ENCODE measurements at regions not wholly inside any gene's neighbourhood (a gene's known extent, or its start where the extent isn't known, plus 50 kb on each side); places are given as distances from the start of the nearest gene placed in this dataset.

DNA sequence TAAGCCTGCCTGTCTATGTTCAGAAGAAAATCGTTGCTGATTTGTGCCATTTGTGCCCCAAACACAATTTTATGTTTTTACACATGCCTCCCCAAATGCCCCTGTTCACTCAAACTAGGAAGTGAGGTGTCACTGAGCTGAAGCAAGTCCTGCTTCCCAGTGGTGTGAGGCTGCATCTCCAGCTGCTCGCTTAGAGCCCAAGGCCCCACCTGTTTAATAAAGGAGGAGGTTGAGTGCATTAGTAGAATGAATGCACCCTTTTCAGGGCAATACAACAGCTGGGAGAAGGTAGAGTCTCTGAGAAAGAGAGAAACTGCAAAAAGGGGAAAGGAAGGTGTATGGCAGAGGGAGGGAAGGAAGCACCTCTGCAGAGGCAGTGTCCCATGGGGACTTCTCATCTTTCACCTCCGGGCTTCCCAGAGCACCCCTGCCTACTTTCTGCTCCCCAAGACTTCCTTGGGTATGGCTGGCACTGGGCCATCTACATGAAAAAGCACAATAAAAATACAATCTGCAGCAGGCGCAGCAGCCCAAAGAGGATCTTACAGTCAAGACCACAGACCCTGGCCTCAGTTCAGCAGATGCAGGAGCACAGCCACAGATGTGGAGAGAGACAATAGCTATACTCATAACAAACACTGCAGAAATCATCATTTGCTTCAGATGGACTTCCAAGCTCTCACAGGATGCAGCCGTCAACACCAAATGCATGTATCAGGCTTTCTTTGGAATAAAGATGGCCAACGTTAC lies 165.9 kb downstream of the POLR2M start:
- Histone ChIP-seq H3K79me2 (ENCODE audit: low read length) (no peaks in the 10 kb centered on the region), H3K27ac (ENCODE audit: low read length) (no peak overlapping the region), H3K4me1 (ENCODE audit: low read length) (no peaks in the 10 kb centered on the region), H3K9ac (ENCODE audit: low read length) (no peak overlapping the region), H4K20me1 (ENCODE audit: insufficient read depth, low read length) (no peaks in the 10 kb centered on the region), H3K27me3 (ENCODE audit: low read depth, low read length) (peaks cover 12% of the 10 kb centered on the region; the same call in 1 of the 2 replicates), H3K36me3 (replicated peaks; ENCODE audit: low read depth, low read length) (no peaks in the 10 kb centered on the region), H3K4me2 (ENCODE audit: low read length) (no peak overlapping the region), H3K4me3 (ENCODE audit: low read length) (no peak overlapping the region), H2AFZ (ENCODE audit: low read depth, low read length) (no peak overlapping the region), H3K9me3 (ENCODE audit: insufficient read depth, low read length) (peaks cover 12% of the 10 kb centered on the region)
- TF ChIP-seq, protein P1, sequence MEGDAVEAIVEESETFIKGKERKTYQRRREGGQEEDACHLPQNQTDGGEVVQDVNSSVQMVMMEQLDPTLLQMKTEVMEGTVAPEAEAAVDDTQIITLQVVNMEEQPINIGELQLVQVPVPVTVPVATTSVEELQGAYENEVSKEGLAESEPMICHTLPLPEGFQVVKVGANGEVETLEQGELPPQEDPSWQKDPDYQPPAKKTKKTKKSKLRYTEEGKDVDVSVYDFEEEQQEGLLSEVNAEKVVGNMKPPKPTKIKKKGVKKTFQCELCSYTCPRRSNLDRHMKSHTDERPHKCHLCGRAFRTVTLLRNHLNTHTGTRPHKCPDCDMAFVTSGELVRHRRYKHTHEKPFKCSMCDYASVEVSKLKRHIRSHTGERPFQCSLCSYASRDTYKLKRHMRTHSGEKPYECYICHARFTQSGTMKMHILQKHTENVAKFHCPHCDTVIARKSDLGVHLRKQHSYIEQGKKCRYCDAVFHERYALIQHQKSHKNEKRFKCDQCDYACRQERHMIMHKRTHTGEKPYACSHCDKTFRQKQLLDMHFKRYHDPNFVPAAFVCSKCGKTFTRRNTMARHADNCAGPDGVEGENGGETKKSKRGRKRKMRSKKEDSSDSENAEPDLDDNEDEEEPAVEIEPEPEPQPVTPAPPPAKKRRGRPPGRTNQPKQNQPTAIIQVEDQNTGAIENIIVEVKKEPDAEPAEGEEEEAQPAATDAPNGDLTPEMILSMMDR (IDR thresholded peaks at IDR 0.05; ENCODE audit: low read depth, low read length): no peak
- no peak for TF ChIP-seq EZH2phosphoT487 (IDR thresholded peaks at IDR 0.05; ENCODE audit: low read depth)

DNA sequence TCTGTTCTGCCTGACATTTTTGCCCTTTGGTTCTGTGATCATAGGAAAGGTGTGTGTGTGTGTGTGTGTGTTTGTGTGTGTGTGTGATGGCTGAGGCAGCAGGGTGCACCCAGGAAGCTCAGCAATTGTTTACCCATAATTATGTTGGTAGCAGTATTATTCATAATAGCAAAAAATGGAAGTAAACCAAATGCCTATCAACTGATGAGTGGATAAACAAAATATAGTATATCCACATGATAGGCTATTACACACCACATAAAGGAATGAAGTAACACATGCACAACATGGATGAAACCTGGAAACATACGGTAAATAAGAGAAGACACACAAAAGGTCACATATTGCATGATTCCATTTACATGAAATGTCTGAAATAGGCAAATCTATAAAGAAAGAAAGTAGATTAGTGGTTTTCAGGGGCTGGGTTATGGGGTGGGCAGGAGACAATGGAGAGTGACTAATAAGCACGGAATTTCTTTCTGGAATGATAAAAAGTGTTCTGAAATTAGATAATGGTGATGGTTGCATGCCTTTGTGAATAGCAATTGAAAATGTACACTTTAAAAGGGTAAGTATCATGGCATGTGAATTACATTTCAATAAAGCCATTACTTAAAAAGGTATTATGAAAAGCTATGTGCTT lies 167.2 kb downstream of the POLR2M start:
- H3K9ac ChIP-seq (ENCODE audit: low read length): no peak overlapping the region
- H3K4me3 ChIP-seq (ENCODE audit: low read length): no peak overlapping the region
- no peak overlapping the region for H3K4me2 ChIP-seq (ENCODE audit: low read length)
- no peaks in the 10 kb centered on the region for H3K79me2 ChIP-seq (ENCODE audit: low read length)
- peaks cover 12% of the 10 kb centered on the region; the same call in 1 of the 2 replicates for H3K27me3 ChIP-seq (ENCODE audit: low read depth, low read length)
- H3K27ac ChIP-seq (ENCODE audit: low read length): no peak overlapping the region
- H2AFZ ChIP-seq (ENCODE audit: low read depth, low read length): no peak overlapping the region
- H4K20me1 ChIP-seq (ENCODE audit: insufficient read depth, low read length): no peaks in the 10 kb centered on the region
- peaks cover 12% of the 10 kb centered on the region for H3K9me3 ChIP-seq (ENCODE audit: insufficient read depth, low read length)
- TF ChIP-seq EZH2phosphoT487 (IDR thresholded peaks at IDR 0.05; ENCODE audit: low read depth): no peak
- TF ChIP-seq, protein P1 (IDR thresholded peaks at IDR 0.05; ENCODE audit: low read depth, low read length): no peak
- H3K4me1 ChIP-seq (ENCODE audit: low read length): no peaks in the 10 kb centered on the region
- no peaks in the 10 kb centered on the region for H3K36me3 ChIP-seq (replicated peaks; ENCODE audit: low read depth, low read length)

DNA sequence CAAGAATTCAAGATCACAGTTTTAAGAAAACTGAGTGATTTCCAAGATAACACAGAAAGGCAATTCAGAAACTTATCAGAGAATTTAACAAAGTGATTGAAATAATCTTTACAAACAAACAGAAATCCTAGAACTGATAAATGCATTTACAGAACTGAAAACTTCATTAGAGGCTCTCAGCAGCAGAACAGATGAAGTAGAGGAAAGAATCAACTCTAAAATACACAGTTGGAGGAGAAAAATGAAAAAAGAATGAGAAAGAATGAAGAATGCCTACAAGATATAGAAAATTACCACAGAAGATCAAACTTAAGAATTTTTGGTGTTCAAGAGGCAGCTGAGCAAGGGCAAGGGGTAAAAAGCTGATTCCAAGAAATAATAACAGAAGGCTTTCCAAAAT lies 168.8 kb downstream of the POLR2M start:
- H3K27ac ChIP-seq (ENCODE audit: low read length): no peak overlapping the region
- no peak overlapping the region for H3K4me3 ChIP-seq (ENCODE audit: low read length)
- peaks cover 12% of the 10 kb centered on the region for H3K9me3 ChIP-seq (ENCODE audit: insufficient read depth, low read length)
- H3K4me1 ChIP-seq (ENCODE audit: low read length): no peaks in the 10 kb centered on the region
- H3K36me3 ChIP-seq (replicated peaks; ENCODE audit: low read depth, low read length): no peaks in the 10 kb centered on the region
- H3K27me3 ChIP-seq (ENCODE audit: low read depth, low read length): peaks cover 12% of the 10 kb centered on the region; the same call in 1 of the 2 replicates
- no peak overlapping the region for H3K4me2 ChIP-seq (ENCODE audit: low read length)
- TF ChIP-seq, protein P1 (IDR thresholded peaks at IDR 0.05; ENCODE audit: low read depth, low read length): no peak
- no peak for TF ChIP-seq EZH2phosphoT487 (IDR thresholded peaks at IDR 0.05; ENCODE audit: low read depth)
- H3K79me2 ChIP-seq (ENCODE audit: low read length): no peaks in the 10 kb centered on the region
- H3K9ac ChIP-seq (ENCODE audit: low read length): no peak overlapping the region
- H4K20me1 ChIP-seq (ENCODE audit: insufficient read depth, low read length): no peaks in the 10 kb centered on the region
- H2AFZ ChIP-seq (ENCODE audit: low read depth, low read length): no peak overlapping the region

DNA sequence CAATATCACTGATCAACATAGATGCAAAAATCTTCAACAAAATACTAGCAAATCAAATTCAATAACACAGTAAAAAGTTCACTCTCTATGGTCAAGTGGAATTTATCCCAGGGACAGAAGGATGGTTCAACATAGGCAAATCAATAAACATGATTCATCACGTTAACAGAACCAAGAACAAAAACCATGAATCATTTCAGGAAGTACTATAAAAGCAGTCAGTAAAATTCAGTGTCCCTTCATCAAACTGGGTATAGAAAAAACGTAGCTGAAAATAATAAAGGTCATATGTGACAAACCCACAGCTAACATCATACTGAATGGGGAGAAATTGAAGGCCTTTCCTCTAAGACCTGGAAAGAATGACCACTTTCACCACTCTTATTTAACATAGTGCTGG lies 172.1 kb downstream of the POLR2M start:
- peaks cover 12% of the 10 kb centered on the region for H3K9me3 ChIP-seq (ENCODE audit: insufficient read depth, low read length)
- H3K79me2 ChIP-seq (ENCODE audit: low read length): no peaks in the 10 kb centered on the region
- no peak overlapping the region for H3K4me3 ChIP-seq (ENCODE audit: low read length)
- no peaks in the 10 kb centered on the region for H3K36me3 ChIP-seq (replicated peaks; ENCODE audit: low read depth, low read length)
- H3K9ac ChIP-seq (ENCODE audit: low read length): no peak overlapping the region
- no peaks in the 10 kb centered on the region for H4K20me1 ChIP-seq (ENCODE audit: insufficient read depth, low read length)
- no peak overlapping the region for H2AFZ ChIP-seq (ENCODE audit: low read depth, low read length)
- H3K27ac ChIP-seq (ENCODE audit: low read length): no peak overlapping the region
- no peaks in the 10 kb centered on the region for H3K4me1 ChIP-seq (ENCODE audit: low read length)
- H3K27me3 ChIP-seq (ENCODE audit: low read depth, low read length): peaks cover 4% of the 10 kb centered on the region; the same call in 1 of the 2 replicates
- TF ChIP-seq EZH2phosphoT487 (IDR thresholded peaks at IDR 0.05; ENCODE audit: low read depth): no peak
- TF ChIP-seq, protein P1 (IDR thresholded peaks at IDR 0.05; ENCODE audit: low read depth, low read length): no peak
- H3K4me2 ChIP-seq (ENCODE audit: low read length): no peak overlapping the region
